ENCODE measurements at regions not wholly inside any gene's neighbourhood (a gene's known extent, or its start where the extent isn't known, plus 50 kb on each side); places are given as distances from the start of the nearest gene placed in this dataset.
"Not testable (repeated sequence)": the region's sequence is repeated elsewhere in the genome, so short reads cannot be mapped to it uniquely, and the experiment has no call there.

GRCh38 chr5:19048726-19049125 is 939.3 kb downstream of the CDH18 start:
- CTCF ChIA-PET, result no interaction called here
- POLR2A ChIA-PET, result no interaction called here

DNA sequence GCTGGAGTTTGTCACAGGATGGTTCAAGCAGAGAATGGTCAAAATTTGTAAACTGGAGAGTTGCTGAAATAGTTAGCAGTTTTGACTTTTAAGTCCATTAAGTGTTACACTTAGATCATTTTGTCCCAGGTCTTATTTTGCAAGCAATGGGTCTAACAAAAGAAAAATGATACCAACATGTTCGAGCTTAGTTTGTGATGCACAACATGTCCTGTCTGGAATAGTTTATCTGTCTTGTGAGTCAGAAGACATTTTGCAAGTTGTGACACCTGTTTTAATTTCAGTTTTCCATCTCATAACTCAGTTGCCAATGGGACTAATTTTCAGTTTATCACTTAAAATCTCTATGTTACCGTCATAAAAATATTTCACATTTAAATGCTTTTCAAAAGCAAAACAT is 929.8 kb downstream of the CDH18 start:
- ChIA-PET POLR2A (no interaction called here), CTCF (no interaction called here)

- ChIA-PET POLR2A (no interaction called here), CTCF (no interaction called here)
These were observed 923.9 kb downstream of the CDH18 start for GRCh38 chr5:19064094-19064493.

GRCh38 chr5:19067741-19068140 is 920.3 kb downstream of the CDH18 start:
- ChIA-PET POLR2A (no interaction called here), CTCF (no interaction called here)

- CTCF ChIA-PET, result no interaction called here
These were observed 889.6 kb downstream of the CDH18 start for GRCh38 chr5:19098434-19098833.

GRCh38 chr5:19099195-19099594 is 888.8 kb downstream of the CDH18 start:
- ChIA-PET CTCF (no interaction called here), POLR2A (no interaction called here)

More at GRCh38 chr5:19098434-19098833, 889.6 kb downstream of the CDH18 start:
- POLR2A ChIA-PET, result interaction anchor here (0.6 kb wide), 1 partner anchor 586 kb away, joined by 4 read pairs; no protein-coding TSS in a partner anchor

- CTCF ChIA-PET, result no interaction called here
- POLR2A ChIA-PET, result no interaction called here
These were observed 883.1 kb downstream of the CDH18 start for GRCh38 chr5:19104948-19105347.

- POLR2A ChIA-PET, result no interaction called here
- CTCF ChIA-PET, result no interaction called here
These were observed 865.1 kb downstream of the CDH18 start for GRCh38 chr5:19122923-19123322.

DNA sequence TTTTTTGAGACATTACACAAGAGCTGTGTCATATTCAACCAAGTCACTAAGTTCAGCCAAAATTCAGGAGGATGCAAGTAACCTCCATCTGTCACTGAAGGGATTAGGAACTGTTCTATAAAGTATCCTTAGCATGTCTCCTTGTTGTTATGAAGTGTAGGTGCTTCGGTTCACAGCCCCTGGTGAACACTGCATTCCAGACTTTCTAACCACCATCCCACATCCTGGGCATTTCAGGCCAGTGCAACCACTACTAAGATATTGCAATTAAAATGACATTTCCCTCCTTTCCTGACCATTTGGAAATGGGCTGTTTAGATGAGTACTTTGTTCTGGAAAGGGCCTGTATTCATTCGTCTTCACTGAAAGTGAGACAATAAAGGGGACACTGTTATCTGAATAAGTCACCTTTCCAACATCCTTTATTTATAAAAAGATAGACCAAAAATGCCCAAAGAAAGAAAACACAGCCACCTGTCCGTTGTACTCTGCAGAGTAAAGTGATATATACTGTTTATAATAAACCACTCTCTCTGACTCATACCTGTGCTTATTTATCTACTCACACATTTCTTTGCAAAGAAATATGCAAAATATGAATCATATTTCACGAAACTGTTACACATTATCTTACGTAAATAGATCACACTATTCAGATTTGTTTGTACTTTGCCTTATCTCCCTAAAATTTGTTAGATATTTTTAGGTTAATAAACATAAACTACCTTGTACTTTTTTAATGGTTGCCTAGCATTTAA is 861.9 kb downstream of the CDH18 start:
- CTCF ChIA-PET, result no interaction called here
- POLR2A ChIA-PET, result no interaction called here

GRCh38 chr5:19140276-19140675 is 847.7 kb downstream of the CDH18 start:
- POLR2A ChIA-PET, result no interaction called here
- CTCF ChIA-PET, result no interaction called here

GRCh38 chr5:19141937-19142524 is 846.0 kb downstream of the CDH18 start:
- CTCF ChIA-PET, POLR2A ChIA-PET: not testable (repeated sequence)

DNA sequence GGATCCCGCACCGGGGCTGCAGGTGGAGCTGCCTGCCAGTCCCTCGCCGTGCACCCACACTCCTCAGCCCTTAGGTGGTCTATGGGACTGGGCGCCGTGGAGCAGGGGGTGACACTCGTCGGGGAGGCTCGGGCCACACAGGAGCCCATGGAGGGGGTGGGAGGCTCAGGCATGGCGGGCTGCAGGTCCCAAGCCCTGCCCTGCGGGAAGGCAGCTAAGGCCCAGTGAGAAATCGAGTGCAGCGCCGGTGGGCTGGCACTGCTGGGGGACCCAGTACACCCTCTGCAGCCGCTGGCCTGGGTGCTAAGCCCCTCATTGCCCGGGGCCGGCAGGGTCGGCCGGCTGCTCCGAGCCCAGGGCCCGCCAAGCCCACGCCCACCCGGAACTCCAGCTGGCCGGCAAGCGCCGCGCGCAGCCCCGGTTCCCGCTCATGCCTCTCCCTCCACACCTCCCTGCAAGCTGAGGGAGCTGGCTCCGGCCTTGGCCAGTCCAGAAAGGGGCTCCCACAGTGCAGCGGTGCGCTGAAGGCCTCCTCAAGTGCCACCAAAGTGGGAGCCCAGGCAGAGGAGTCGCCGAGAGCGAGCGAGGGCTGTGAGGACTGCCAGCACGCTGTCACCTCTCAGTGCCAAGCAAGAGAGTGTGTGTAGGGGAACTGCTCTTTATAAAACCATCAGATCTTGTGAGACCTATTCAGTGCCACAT is 845.1 kb downstream of the CDH18 start:
- POLR2A ChIA-PET, CTCF ChIA-PET: not testable (repeated sequence)

DNA sequence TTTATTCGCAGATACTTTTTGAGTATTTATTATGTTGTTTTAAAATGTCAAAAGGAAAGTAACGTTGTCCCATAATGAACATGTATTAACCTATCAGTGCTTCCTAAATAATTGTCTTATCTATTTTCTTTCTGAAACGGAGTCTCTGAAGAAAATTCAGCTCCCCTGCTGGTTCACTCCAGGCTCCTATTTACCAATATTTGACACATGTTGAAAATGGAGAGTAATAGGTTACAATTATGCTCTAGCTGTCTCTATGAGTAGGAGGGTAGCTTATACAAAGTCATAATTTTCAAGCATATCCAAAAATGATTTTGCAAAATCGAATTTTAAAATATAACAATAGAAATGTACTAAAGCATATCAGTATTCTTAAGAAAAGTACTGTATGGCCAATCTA is 844.1 kb downstream of the CDH18 start:
- ChIA-PET CTCF (no interaction called here), POLR2A (no interaction called here)

DNA sequence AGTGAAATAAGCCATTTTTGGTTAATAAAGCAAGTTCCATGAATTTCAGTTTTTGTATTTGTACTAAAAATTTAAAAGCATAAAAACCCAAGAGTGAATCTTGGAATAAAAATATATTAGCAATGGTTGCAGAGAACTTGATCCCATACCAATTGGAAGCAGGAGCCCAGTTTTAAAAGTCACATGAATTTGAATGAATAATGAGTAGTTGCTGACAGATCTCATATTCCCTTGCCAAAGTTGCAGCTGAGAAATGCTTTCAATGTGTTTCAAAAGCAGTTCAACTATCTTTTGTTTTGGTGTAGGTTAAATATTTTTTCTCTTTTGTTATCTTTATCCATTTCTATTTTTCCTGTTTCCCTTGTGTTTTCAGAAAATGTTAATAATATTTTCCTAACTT is 818.6 kb downstream of the CDH18 start:
- POLR2A ChIA-PET, result no interaction called here
- CTCF ChIA-PET, result no interaction called here

- POLR2A ChIA-PET, result no interaction called here
These were observed 815.0 kb downstream of the CDH18 start for GRCh38 chr5:19172926-19173470.

DNA sequence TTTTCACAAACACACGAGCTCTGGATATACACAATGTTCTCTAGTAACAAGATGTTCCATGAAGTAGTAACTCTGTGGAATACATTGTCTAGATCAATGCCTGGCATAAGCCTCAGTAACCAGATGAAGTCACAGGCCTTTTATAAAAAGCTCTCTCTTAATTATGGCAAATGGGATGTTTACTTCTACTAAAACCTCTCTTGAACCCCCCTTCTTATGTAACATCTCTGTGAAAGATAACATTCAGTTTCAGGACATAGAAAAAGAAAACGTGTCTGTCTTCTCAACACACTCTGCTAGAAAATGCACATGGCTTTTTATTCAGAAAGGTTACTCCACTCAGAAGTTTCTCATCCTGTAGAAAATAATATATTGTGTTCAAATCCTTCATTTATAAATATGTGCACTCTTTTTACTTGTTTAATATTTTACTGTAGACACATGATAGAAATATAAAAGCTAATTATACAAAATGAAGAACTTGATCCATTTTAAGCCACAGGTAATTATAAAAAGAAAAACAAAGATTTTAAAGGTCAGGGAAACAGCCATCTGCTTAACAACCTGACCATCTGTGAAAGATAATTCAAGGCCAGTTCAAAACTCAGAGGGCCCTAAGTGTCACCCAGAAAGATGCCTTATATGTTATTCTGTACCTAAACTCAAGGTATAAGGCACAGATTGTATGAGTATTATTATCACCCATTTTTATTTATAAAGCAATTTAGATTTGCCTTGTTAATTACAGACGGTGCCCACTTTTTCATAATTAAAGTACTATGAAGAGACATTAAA is 812.0 kb downstream of the CDH18 start:
- CTCF ChIA-PET, result no interaction called here
- POLR2A ChIA-PET, result no interaction called here

More at GRCh38 chr5:19172926-19173470, 815.0 kb downstream of the CDH18 start:
- CTCF ChIA-PET, result no interaction called here

DNA sequence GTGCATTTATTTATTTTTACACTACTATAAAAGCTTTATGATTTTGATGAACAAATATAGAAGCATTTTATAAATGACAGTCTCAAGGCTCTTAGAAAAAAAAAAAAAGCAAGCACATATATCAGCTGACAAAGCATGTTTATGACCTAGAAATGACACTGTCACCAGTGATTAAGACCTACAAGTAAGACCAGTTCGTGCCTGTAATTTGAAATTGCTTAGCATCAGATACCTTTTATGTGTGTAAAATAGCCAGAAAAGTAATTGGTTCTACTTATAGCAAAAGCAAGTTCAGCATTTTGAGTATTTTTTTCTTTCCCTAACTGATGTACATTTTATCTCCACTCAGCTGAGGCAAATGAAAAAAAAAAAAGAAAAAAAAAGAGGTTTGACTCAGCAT is 808.4 kb downstream of the CDH18 start:
- ChIA-PET CTCF (no interaction called here), POLR2A (no interaction called here)

GRCh38 chr5:19189176-19189575 is 798.8 kb downstream of the CDH18 start:
- POLR2A ChIA-PET, result no interaction called here
- CTCF ChIA-PET, result no interaction called here

DNA sequence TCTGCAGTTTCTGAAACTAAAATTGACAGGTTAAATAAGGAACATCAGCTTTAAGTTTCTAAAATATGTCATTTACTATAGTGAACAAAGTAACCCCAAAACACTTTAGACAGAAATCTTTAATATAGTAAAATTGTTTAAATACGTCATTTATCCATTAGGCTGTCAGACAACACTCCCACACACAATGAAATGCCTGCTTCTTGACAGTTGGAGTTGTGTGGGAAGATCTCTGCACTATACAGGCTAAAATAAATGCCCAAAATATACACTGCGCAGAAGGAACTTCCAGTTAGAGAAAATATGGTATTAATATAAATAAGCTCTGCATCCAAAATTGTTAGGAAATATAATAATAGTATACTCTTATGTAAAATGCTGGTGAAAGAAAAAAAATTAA is 794.4 kb downstream of the CDH18 start:
- ChIA-PET POLR2A (no interaction called here), CTCF (no interaction called here)

DNA sequence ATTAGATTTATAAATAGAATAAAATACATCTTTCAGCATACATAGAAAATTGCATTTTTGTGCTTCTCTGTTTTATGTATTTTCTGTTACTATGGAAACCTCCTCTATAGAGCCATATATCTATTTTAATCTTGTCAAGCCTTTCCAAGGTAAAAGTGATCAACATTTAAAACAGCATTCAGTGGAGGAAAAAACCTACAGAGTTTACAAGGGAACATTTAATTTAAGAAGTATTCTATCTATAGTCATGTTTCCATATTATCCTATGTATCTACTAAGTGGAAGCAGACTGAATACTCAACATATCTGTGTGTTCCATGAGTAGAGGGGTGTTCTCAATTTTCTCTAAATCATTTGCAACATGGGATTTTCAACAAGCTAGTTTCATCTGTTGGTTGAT is 791.4 kb downstream of the CDH18 start:
- CTCF ChIA-PET, result no interaction called here
- POLR2A ChIA-PET, result no interaction called here

- CTCF ChIA-PET, result no interaction called here
- POLR2A ChIA-PET, result no interaction called here
These were observed 787.7 kb downstream of the CDH18 start for GRCh38 chr5:19200251-19200650.

All from activated CD8-positive, alpha-beta memory T cell treated with anti-CD3 and anti-CD28 coated beads for 36 hours (primary cell).